Esophagus squamous epithelium (tissue), 4 donors: ENCODE measurements at regions not wholly inside any gene's neighbourhood (a gene's known extent, or its start where the extent isn't known, plus 50 kb on each side); places are given as distances from the start of the nearest gene placed in this dataset.

Experiments
- POLR2A ChIP-seq, 4 donors: fragments of 450-650 bp; IDR thresholded peaks; one replicate each; pipeline ENCODE4 v1.6.1; 2017; ENCODE audit warnings: antibody characterized with exemption in 4 of 4, mild to moderate bottlenecking in 4 of 4, moderate library complexity in 3 of 4
- TF ChIP-seq, protein P1 (sequence below), 6 experiments: fragments of 450-650 bp in 4 of 6; fragments of 200-600 bp in 2 of 6; sonication (generic) in 2 of 6; IDR thresholded peaks; one replicate each; pipeline ENCODE4 v1.5.1; 2016 to 2019; ENCODE audit warnings: antibody characterized with exemption in 6 of 6, mild to moderate bottlenecking in 4 of 6, moderate library complexity in 4 of 6

DNA sequence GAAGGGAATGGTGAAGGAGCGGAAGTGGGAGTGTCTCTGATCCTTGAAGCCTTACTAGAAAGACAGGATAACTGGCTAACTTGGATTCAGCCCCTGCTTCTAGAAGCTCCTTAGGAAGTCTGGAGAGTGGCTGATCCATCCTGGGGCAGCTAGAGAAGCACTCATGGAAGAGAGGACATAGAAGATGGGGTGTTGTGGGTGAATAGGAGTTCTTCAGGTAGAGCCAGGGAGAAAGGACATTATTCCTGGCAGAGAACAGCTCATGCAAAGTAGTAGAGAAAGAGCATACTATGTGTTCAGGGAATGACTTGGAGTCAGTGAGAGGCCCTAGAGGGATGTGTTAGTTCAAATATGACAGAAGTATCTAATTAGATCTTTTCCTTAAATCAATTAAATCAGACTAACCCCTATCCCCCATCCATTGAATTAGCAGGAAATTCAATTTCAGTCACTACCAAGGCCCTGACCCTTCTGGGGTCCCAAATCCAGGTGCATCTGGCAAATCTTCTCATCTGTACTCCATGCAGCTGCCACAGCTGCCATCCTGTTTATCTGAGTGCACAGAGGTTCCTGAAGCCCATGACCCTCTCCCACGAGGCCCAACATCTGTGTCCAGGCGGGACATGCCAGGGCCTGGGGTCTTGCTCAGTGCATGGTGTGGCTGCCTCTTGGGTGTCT lies 130.7 kb downstream of the DHX35 start:
- TF ChIP-seq, protein P1, sequence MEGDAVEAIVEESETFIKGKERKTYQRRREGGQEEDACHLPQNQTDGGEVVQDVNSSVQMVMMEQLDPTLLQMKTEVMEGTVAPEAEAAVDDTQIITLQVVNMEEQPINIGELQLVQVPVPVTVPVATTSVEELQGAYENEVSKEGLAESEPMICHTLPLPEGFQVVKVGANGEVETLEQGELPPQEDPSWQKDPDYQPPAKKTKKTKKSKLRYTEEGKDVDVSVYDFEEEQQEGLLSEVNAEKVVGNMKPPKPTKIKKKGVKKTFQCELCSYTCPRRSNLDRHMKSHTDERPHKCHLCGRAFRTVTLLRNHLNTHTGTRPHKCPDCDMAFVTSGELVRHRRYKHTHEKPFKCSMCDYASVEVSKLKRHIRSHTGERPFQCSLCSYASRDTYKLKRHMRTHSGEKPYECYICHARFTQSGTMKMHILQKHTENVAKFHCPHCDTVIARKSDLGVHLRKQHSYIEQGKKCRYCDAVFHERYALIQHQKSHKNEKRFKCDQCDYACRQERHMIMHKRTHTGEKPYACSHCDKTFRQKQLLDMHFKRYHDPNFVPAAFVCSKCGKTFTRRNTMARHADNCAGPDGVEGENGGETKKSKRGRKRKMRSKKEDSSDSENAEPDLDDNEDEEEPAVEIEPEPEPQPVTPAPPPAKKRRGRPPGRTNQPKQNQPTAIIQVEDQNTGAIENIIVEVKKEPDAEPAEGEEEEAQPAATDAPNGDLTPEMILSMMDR (IDR thresholded peaks at IDR 0.05) = no peak
- TF ChIP-seq POLR2A (IDR thresholded peaks at IDR 0.05) = no peak
